GM23248 (cell line): ENCODE measurements at regions not wholly inside any gene's neighbourhood (a gene's known extent, or its start where the extent isn't known, plus 50 kb on each side); places are given as distances from the start of the nearest gene placed in this dataset.

Experiments
- DNase-seq: peaks from one replicate; pipeline ENCODE4 v3.0.0-alpha.2; 2015
- H2AFZ ChIP-seq: fragments of 200-600 bp; sonication (generic); 2 replicates; pipeline ENCODE4 v1.6.1; 2016; ENCODE audit warnings: antibody characterized with exemption
- H3F3A ChIP-seq: fragments of 200-600 bp; sonication (generic); 2 replicates; pipeline ENCODE4 v1.6.1; 2016; ENCODE audit warnings: mild to moderate bottlenecking, antibody characterized with exemption, mixed run types; ENCODE audit not compliant: insufficient read depth
- H3K27ac ChIP-seq: fragments of 200-600 bp; sonication (generic); 2 replicates; pipeline ENCODE4 v1.5.1; 2016; ENCODE audit warnings: mild to moderate bottlenecking
- H3K27me3 ChIP-seq: fragments of 200-600 bp; sonication (generic); replicated peaks from 2 replicates; pipeline ENCODE4 v1.6.1; 2016; ENCODE audit warnings: mild to moderate bottlenecking; ENCODE audit not compliant: insufficient read depth
- H3K36me3 ChIP-seq: fragments of 200-600 bp; sonication (generic); 2 replicates; pipeline ENCODE4 v1.6.1; 2016; ENCODE audit warnings: low read depth, mild to moderate bottlenecking
- H3K4me1 ChIP-seq: fragments of 200-600 bp; sonication (generic); 2 replicates; pipeline ENCODE4 v1.6.1; 2016; ENCODE audit warnings: mild to moderate bottlenecking; ENCODE audit not compliant: insufficient read depth
- H3K4me2 ChIP-seq: fragments of 200-600 bp; sonication (generic); one replicate; pipeline ENCODE4 v1.6.1; 2016; ENCODE audit warnings: mild to moderate bottlenecking; ENCODE audit not compliant: unreplicated experiment
- H3K4me3 ChIP-seq: fragments of 200-600 bp; sonication (generic); 2 replicates; pipeline ENCODE4 v1.5.1; 2016; ENCODE audit warnings: mild to moderate bottlenecking
- H3K79me2 ChIP-seq: fragments of 200-600 bp; sonication (generic); 2 replicates; pipeline ENCODE4 v1.6.1; 2016; ENCODE audit warnings: mild to moderate bottlenecking; ENCODE audit not compliant: insufficient read depth
- H3K9ac ChIP-seq: fragments of 200-600 bp; sonication (generic); 2 replicates; pipeline ENCODE4 v1.6.1; 2016; ENCODE audit warnings: mild to moderate bottlenecking
- H3K9me2 ChIP-seq: fragments of 200-600 bp; sonication (generic); 2 replicates; pipeline ENCODE4 v1.6.1; 2016; ENCODE audit warnings: mixed run types, mild to moderate bottlenecking, moderate library complexity; ENCODE audit not compliant: insufficient read depth
- H3K9me3 ChIP-seq: fragments of 200-600 bp; sonication (generic); one replicate; pipeline ENCODE4 v1.6.1; 2017; ENCODE audit warnings: low read depth
- H4K20me1 ChIP-seq: fragments of 200-600 bp; sonication (generic); 2 replicates; pipeline ENCODE4 v1.6.0; 2016; ENCODE audit not compliant: insufficient read depth
- EZH2 ChIP-seq: fragments of 200-600 bp; sonication (generic); IDR thresholded peaks from 2 replicates; pipeline ENCODE4 v1.6.1; 2018; ENCODE audit warnings: antibody characterized with exemption, mild to moderate bottlenecking; ENCODE audit not compliant: insufficient read depth, poor library complexity, severe bottlenecking
- EZH2phosphoT487 ChIP-seq: fragments of 200-600 bp; sonication (generic); IDR thresholded peaks from 2 replicates; pipeline ENCODE4 v1.6.1; 2018; ENCODE audit warnings: antibody characterized with exemption, moderate library complexity, mild to moderate bottlenecking, low read depth; ENCODE audit not compliant: insufficient read depth
- WGBS, 2 experiments: methylation state at CpG; one replicate each; pipeline ENCODE4 v1.1.6; 2015 to 2017; ENCODE audit warnings: low lambda C conversion rate in 2 of 2, low coverage in 1 of 2; ENCODE audit errors: missing lambda C conversion rate in 2 of 2; 5-methylcytosine and 5-hydroxymethylcytosine counted together
- in situ Hi-C: fragments of 300-500 bp; cut with MboI; formaldehyde crosslinking; loops from 2 replicates; pipeline ENCODE4 v1.15.0; 2020

DNA sequence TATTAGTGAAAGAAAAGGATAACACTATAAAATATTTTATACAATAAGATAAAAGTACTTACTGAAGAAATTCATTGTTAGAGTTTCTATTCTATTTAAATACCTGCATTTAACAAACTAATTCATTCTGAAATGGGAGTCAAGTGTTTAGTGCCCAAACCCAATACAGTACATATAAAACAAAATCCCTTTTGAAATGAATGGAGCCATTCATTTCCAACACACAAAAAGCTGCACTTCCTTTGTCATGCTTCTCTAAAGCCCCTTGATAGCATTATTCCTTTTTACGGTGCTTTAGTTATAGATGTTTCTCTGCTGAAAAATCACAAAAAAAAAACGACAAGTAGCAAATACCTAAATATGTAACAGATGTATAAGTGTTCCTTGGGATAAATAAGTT is 596.3 kb downstream of the ZIC1 start:
- Histone ChIP-seq H2AFZ (no peak overlapping the region), H3K9ac (no peak overlapping the region), H3K9me2 (no peaks in the 10 kb centered on the region), H3K79me2 (no peaks in the 10 kb centered on the region), H3K4me3 (no peak overlapping the region), H3K9me3 (no peaks in the 10 kb centered on the region), H3K36me3 (no peaks in the 10 kb centered on the region), H3K27me3 (no peaks in the 10 kb centered on the region), H3F3A (no peaks in the 10 kb centered on the region), H4K20me1 (no peaks in the 10 kb centered on the region), H3K27ac (no peak overlapping the region), H3K4me1 (0 out of 2 replicates have a peak, but pooled peaks cover 3% of the 10 kb centered on the region), H3K4me2 (no peak overlapping the region)
- no peak for DNase-seq
- in situ Hi-C loops = no loop called here
- 66 to 72% methylated on average over 2 of the region's 2 CpGs for WGBS, 2 experiments
- no peak for TF ChIP-seq EZH2phosphoT487
- TF ChIP-seq EZH2 = no peak

DNA sequence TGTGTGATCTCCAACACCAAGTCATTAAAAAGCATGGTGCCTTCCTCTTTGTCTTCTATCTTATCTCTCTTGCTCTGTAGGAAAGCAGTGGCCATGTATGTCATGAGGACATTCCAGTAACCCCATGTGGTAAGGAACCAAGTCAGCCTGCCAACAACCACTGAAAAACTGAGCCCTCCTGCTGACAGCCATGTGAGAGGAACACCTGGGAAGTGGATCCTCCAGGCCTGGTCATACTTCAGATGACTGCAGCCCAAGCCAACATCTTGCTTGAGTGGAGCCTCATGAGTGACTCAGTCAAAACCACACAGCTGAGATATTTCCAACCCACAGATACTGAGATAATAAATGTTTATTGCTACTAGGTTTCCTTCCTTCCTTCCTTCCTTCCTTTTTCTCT is 597.3 kb downstream of the ZIC1 start:
- Histone ChIP-seq H4K20me1 (no peaks in the 10 kb centered on the region), H3K4me3 (no peak overlapping the region), H3F3A (no peaks in the 10 kb centered on the region), H3K36me3 (no peaks in the 10 kb centered on the region), H3K4me2 (no peak overlapping the region), H3K4me1 (0 out of 2 replicates have a peak, but pooled peaks cover 3% of the 10 kb centered on the region), H3K9ac (no peak overlapping the region), H3K9me2 (no peaks in the 10 kb centered on the region), H3K9me3 (no peaks in the 10 kb centered on the region), H3K79me2 (no peaks in the 10 kb centered on the region), H2AFZ (no peak overlapping the region), H3K27ac (peak overlapping the region; percentile 8; the same call in 1 of the 2 replicates), H3K27me3 (no peaks in the 10 kb centered on the region)
- TF ChIP-seq EZH2phosphoT487 (no peak), EZH2 (no peak)
- in situ Hi-C loops = no loop called here
- peak; percentile 89 for DNase-seq

DNA sequence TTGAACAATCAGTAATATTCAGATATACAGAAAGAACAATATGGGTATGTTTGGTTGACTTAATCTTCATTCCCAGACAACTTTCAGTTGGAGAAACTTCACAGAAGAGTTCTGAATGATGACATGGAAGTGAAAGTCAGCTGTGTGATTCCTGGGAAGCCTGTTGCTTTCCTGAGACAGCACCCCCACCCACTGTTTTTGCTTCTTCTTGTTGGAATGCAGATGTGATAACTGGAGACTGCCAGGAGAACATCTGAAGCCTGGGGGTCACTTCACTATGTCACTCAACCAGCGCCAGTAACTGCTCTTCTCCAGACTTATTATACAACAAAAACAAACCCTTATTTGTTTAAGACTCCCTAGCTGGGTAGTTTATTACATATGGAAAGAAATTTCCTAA is 599.4 kb downstream of the ZIC1 start:
- no peak overlapping the region for H3K4me2 ChIP-seq
- no peaks in the 10 kb centered on the region for H3F3A ChIP-seq
- 89 to 100% methylated on average over 1 of the region's 1 CpG for WGBS, 2 experiments
- DNase-seq = no peak
- H3K27me3 ChIP-seq = no peaks in the 10 kb centered on the region
- H2AFZ ChIP-seq = no peak overlapping the region
- 0 out of 2 replicates have a peak, but pooled peaks cover 3% of the 10 kb centered on the region for H3K4me1 ChIP-seq
- no peaks in the 10 kb centered on the region for H3K9me3 ChIP-seq
- H4K20me1 ChIP-seq = no peaks in the 10 kb centered on the region
- H3K9ac ChIP-seq = no peak overlapping the region
- no peak overlapping the region for H3K27ac ChIP-seq
- no peak overlapping the region for H3K4me3 ChIP-seq
- in situ Hi-C loops = no loop called here
- no peaks in the 10 kb centered on the region; the same call in 1 of the 2 replicates for H3K9me2 ChIP-seq
- no peaks in the 10 kb centered on the region for H3K79me2 ChIP-seq
- TF ChIP-seq EZH2 (no peak), EZH2phosphoT487 (no peak)
- H3K36me3 ChIP-seq = no peaks in the 10 kb centered on the region

DNA sequence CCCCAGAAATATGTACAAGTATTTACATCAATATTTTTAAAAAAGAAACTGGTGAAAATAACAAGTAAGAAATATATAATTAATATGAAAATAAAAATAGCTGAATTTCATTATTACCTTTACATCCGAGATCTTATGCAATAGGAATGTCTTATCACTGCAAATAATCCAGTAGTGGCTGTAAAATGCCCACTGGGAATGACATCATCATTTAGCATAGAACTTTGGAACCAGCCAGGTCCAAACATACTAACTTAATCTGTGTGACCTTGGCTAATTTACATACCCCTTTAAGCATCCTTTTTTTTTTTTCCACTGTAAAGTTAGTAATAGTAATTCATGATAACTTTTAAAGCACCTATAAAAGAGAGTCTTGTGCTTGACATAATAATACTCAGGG is 611.7 kb downstream of the ZIC1 start:
- DNase-seq = no peak
- WGBS, 2 experiments = 60 to 66% methylated on average over 1 of the region's 1 CpG
- H3K27ac ChIP-seq = no peak overlapping the region

DNA sequence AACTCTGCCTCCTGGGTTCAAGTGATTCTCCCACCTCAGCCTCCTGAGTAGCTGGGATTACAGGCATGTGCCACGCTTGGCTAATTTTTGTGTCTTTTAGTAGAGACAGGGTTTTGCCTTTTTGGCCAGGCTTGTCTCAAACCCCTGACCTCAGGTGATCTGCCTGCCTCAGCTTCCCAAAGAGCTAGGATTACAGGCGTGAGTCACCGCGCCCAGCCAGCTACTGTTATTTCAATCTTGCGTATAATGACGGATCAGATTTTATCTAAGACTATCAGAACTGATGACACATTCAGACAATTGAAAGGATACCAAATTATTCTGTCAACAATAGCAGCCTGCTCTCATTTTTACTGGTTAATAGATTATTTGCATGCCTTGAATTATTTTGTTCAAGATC is 612.2 kb downstream of the ZIC1 start:
- H3K9ac ChIP-seq = no peak overlapping the region
- H2AFZ ChIP-seq = no peak overlapping the region
- H3F3A ChIP-seq = peaks cover 9% of the 10 kb centered on the region; the same call in 1 of the 2 replicates
- no peak for TF ChIP-seq EZH2phosphoT487
- no peak for TF ChIP-seq EZH2
- no peak overlapping the region for H3K27ac ChIP-seq
- in situ Hi-C loops = no loop called here
- 0 out of 2 replicates have a peak, but pooled peaks cover 3% of the 10 kb centered on the region for H3K36me3 ChIP-seq
- WGBS, 2 experiments = 63 to 64% methylated on average over 6 of the region's 6 CpGs
- no peaks in the 10 kb centered on the region for H3K27me3 ChIP-seq
- no peak overlapping the region for H3K4me3 ChIP-seq
- H3K4me1 ChIP-seq = peaks cover 16% of the 10 kb centered on the region
- H3K9me3 ChIP-seq = no peaks in the 10 kb centered on the region
- peak; percentile 23 for DNase-seq
- H3K4me2 ChIP-seq = no peak overlapping the region
- no peaks in the 10 kb centered on the region for H4K20me1 ChIP-seq
- no peaks in the 10 kb centered on the region for H3K79me2 ChIP-seq
- no peaks in the 10 kb centered on the region for H3K9me2 ChIP-seq

More for the DNA sequence above, 611.7 kb downstream of the ZIC1 start:
- Histone ChIP-seq H3K36me3 (0 out of 2 replicates have a peak, but pooled peaks cover 3% of the 10 kb centered on the region), H3K9me3 (no peaks in the 10 kb centered on the region), H3F3A (peaks cover 9% of the 10 kb centered on the region; the same call in 1 of the 2 replicates), H3K27me3 (no peaks in the 10 kb centered on the region), H3K4me2 (no peak overlapping the region), H2AFZ (no peak overlapping the region), H3K4me3 (no peak overlapping the region), H3K4me1 (peaks cover 16% of the 10 kb centered on the region), H3K9ac (no peak overlapping the region), H4K20me1 (no peaks in the 10 kb centered on the region), H3K79me2 (no peaks in the 10 kb centered on the region), H3K9me2 (no peaks in the 10 kb centered on the region)
- in situ Hi-C loops = no loop called here
- no peak for TF ChIP-seq EZH2phosphoT487
- no peak for TF ChIP-seq EZH2
